Caco-2 (cell line): ENCODE measurements at regions not wholly inside any gene's neighbourhood (a gene's known extent, or its start where the extent isn't known, plus 50 kb on each side); places are given as distances from the start of the nearest gene placed in this dataset.

Experiments used
- BruUV-seq: library from RNA; stranded (reverse); fragments of 400-500 nt; replicated peaks from 2 replicates; lab custom pipeline; 2021; lab: Mats Ljungman, UMichigan
- CTCF ChIA-PET: fragments of 300-600 bp; sonication (Branson Sonifier 250); formaldehyde crosslinking; loops from one replicate; lab custom pipeline; 2022; ENCODE audit warnings: antibody characterized with exemption; lab: Charles Lee
- POLR2A ChIA-PET: fragments of 300-600 bp; sonication (Branson Sonifier 250); formaldehyde crosslinking; loops from one replicate; lab custom pipeline; 2022; ENCODE audit warnings: antibody characterized with exemption; lab: Charles Lee
- DNase-seq, 2 experiments: peaks; one replicate each; pipeline versions ENCODE4 v3.0.0 to v3.0.0-alpha.2; 2020 to 2022
- H3K27me3 ChIP-seq: replicated peaks from 2 replicates; pipeline ENCODE4 v1.6.0; 2011; ENCODE audit warnings: low read length; ENCODE audit not compliant: control insufficient read depth, insufficient read depth
- H3K36me3 ChIP-seq: 2 replicates; pipeline ENCODE4 v1.5.1; 2011; ENCODE audit warnings: low read length; ENCODE audit not compliant: control insufficient read depth, insufficient read depth
- H3K4me1 ChIP-seq: fragments of 250-450 bp; sonication (Bioruptor Pico); 2 replicates; pipeline ENCODE4 v1.5.1; 2020; ENCODE audit warnings: mild to moderate bottlenecking
- H3K4me3 ChIP-seq: 2 replicates; pipeline ENCODE4 v1.5.1; 2011; ENCODE audit warnings: low read depth, mild to moderate bottlenecking, control low read depth, low read length
- H3K9me3 ChIP-seq: fragments of 250-450 bp; sonication (Bioruptor Pico); 2 replicates; pipeline ENCODE4 v1.5.1; 2020; ENCODE audit warnings: mild to moderate bottlenecking, moderate library complexity
- H3K27ac Mint-ChIP-seq: one replicate; pipeline ENCODE4 v1.8.0; 2022; ENCODE audit warnings: mixed read lengths; ENCODE audit not compliant: unreplicated experiment
- H3K27me3 Mint-ChIP-seq: one replicate; pipeline ENCODE4 v1.8.0; 2022; ENCODE audit warnings: mixed read lengths; ENCODE audit not compliant: insufficient read depth, unreplicated experiment
- H3K36me3 Mint-ChIP-seq: one replicate; pipeline ENCODE4 v1.8.0; 2022; ENCODE audit warnings: mild to moderate bottlenecking, mixed read lengths; ENCODE audit not compliant: insufficient read depth, unreplicated experiment
- H3K4me1 Mint-ChIP-seq: one replicate; pipeline ENCODE4 v1.8.0; 2022; ENCODE audit warnings: low read depth, mixed read lengths; ENCODE audit not compliant: unreplicated experiment
- H3K4me3 Mint-ChIP-seq: one replicate; pipeline ENCODE4 v1.8.0; 2022; ENCODE audit warnings: mild to moderate bottlenecking, moderate library complexity, mixed read lengths; ENCODE audit not compliant: unreplicated experiment
- H3K9me3 Mint-ChIP-seq: one replicate; pipeline ENCODE4 v1.8.0; 2022; ENCODE audit warnings: mixed read lengths; ENCODE audit not compliant: unreplicated experiment
- intact Hi-C: fragments of 100-400 bp; cut with micrococcal nuclease; formaldehyde crosslinking; loops from one replicate; pipeline ENCODE4 v1.10.0; 2022; ENCODE audit not compliant: unreplicated experiment
- TF ChIP-seq, protein P1 (sequence below), 2 experiments: fragments of 200-600 bp in 1 of 2; IDR thresholded peaks; 1 replicate in 1 of 2; 2 replicates in 1 of 2; pipeline versions ENCODE4 v1.5.1 to v1.8.0; 2011 to 2022; ENCODE audit warnings: antibody characterized with exemption in 1 of 2, control low read depth in 1 of 2, inconsistent platforms in 1 of 2, low read depth in 1 of 2, low read length in 1 of 2, mild to moderate bottlenecking in 1 of 2, moderate library complexity in 1 of 2; ENCODE audit not compliant: insufficient read depth in 1 of 2, severe bottlenecking in 1 of 2, unreplicated experiment in 1 of 2

DNA sequence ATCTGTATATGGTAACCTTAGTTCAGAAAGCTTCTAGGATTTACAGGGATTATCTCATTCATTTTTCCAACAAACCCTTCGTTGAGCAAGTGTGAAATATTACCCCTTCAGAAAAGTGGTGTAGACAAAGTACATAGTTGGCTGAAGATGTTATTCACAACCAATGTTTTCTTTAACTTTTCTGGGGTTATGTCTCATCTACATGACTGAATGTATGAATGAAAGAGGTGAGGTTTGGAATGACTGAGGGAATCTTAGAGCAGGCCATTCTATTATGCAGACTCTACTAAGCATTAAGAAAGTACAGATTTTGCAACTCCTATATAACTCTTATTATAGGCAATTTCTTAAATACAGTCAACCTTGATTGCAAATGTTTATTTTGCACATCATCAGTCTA lies 167.2 kb downstream of the NDFIP2 start:
- no peak for DNase-seq
- Mint-ChIP-seq H3K27me3 (peaks cover 6% of the 10 kb centered on the region), H3K9me3 (no peaks in the 10 kb centered on the region), H3K4me3 (no peak overlapping the region), H3K36me3 (no peaks in the 10 kb centered on the region), H3K27ac (no peak overlapping the region), H3K4me1 (peaks cover 7% of the 10 kb centered on the region)
- intact Hi-C loops, result no loop called here
- no TSS peak for BruUV-seq
- Histone ChIP-seq H3K9me3 (no peaks in the 10 kb centered on the region), H3K27me3 (no peaks in the 10 kb centered on the region), H3K4me3 (no peak overlapping the region), H3K36me3 (no peaks in the 10 kb centered on the region), H3K4me1 (no peaks in the 10 kb centered on the region)
- TF ChIP-seq, protein P1, sequence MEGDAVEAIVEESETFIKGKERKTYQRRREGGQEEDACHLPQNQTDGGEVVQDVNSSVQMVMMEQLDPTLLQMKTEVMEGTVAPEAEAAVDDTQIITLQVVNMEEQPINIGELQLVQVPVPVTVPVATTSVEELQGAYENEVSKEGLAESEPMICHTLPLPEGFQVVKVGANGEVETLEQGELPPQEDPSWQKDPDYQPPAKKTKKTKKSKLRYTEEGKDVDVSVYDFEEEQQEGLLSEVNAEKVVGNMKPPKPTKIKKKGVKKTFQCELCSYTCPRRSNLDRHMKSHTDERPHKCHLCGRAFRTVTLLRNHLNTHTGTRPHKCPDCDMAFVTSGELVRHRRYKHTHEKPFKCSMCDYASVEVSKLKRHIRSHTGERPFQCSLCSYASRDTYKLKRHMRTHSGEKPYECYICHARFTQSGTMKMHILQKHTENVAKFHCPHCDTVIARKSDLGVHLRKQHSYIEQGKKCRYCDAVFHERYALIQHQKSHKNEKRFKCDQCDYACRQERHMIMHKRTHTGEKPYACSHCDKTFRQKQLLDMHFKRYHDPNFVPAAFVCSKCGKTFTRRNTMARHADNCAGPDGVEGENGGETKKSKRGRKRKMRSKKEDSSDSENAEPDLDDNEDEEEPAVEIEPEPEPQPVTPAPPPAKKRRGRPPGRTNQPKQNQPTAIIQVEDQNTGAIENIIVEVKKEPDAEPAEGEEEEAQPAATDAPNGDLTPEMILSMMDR (IDR thresholded peaks at IDR 0.05; ENCODE audit: insufficient read depth in 1 of 2, low read depth in 1 of 2, low read length in 1 of 2, severe bottlenecking in 1 of 2, unreplicated experiment in 1 of 2), result no peak
- ChIA-PET CTCF (no interaction called here), POLR2A (no interaction called here)

DNA sequence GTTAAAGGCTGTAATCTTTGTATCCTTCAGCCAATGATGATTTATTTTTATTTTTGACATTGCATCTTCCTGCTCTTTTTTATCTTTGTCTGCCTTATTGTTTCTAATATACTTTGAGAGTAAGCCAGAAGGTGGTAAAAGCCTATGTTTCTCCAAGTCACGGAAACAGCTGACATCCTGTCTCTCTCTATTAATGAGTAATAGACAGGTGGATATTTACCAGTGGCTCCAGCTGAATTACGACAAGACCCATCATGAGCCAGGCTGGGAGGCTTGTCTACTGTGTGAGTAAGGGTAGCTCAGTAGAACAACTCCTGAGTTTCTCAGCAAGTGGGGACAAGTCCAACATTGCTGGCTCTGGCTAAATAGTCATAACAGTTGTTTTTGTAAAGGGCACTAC lies 166.6 kb downstream of the NDFIP2 start:
- Histone ChIP-seq H3K9me3 (no peaks in the 10 kb centered on the region), H3K27me3 (no peaks in the 10 kb centered on the region), H3K36me3 (no peaks in the 10 kb centered on the region), H3K4me3 (no peak overlapping the region), H3K4me1 (no peaks in the 10 kb centered on the region)
- Mint-ChIP-seq H3K4me3 (no peak overlapping the region), H3K9me3 (no peaks in the 10 kb centered on the region), H3K27ac (no peak overlapping the region), H3K4me1 (peaks cover 7% of the 10 kb centered on the region), H3K36me3 (no peaks in the 10 kb centered on the region), H3K27me3 (peaks cover 6% of the 10 kb centered on the region)
- CTCF ChIA-PET, result no interaction called here
- no TSS peak for BruUV-seq
- intact Hi-C loops, result no loop called here
- TF ChIP-seq, protein P1 (IDR thresholded peaks at IDR 0.05; ENCODE audit: insufficient read depth in 1 of 2, low read depth in 1 of 2, low read length in 1 of 2, severe bottlenecking in 1 of 2, unreplicated experiment in 1 of 2), result no peak
- POLR2A ChIA-PET, result no interaction called here
- no peak for DNase-seq

DNA sequence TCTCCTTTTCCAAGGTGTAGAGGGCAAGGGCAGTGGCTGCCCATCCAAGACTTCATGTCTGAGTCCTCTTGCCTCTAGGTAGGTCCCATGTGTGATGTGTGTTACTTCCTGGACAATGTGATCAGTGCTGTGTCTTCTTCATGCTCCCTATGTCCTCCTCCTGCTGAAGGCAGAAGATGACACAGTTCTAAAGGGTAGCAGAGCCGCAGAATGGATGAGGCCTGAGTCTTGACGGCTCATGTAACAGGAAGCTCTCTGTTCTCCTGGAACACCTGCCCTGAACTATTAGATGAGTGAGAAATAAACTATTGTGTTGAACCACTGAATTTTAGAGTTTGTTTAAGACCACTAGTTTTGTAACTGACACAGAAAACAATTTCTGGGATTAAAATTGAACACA lies 165.9 kb downstream of the NDFIP2 start:
- no peaks in the 10 kb centered on the region for H3K27me3 ChIP-seq
- H3K9me3 Mint-ChIP-seq, result no peaks in the 10 kb centered on the region
- H3K36me3 Mint-ChIP-seq, result no peaks in the 10 kb centered on the region
- peaks cover 4% of the 10 kb centered on the region for H3K27me3 Mint-ChIP-seq
- POLR2A ChIA-PET, result no interaction called here
- CTCF ChIA-PET, result no interaction called here
- BruUV-seq, result no TSS peak
- TF ChIP-seq, protein P1 (IDR thresholded peaks at IDR 0.05; ENCODE audit: insufficient read depth in 1 of 2, low read depth in 1 of 2, low read length in 1 of 2, severe bottlenecking in 1 of 2, unreplicated experiment in 1 of 2), result no peak
- no peak overlapping the region for H3K4me3 Mint-ChIP-seq
- no peaks in the 10 kb centered on the region for H3K4me1 ChIP-seq
- no peak overlapping the region for H3K27ac Mint-ChIP-seq
- intact Hi-C loops, result no loop called here
- no peak overlapping the region for H3K4me3 ChIP-seq
- no peaks in the 10 kb centered on the region for H3K9me3 ChIP-seq
- H3K4me1 Mint-ChIP-seq, result peaks cover 7% of the 10 kb centered on the region
- no peak for DNase-seq
- H3K36me3 ChIP-seq, result no peaks in the 10 kb centered on the region
